H9 (cell line): ENCODE measurements at regions not wholly inside any gene's neighbourhood (a gene's known extent, or its start where the extent isn't known, plus 50 kb on each side); places are given as distances from the start of the nearest gene placed in this dataset.

Experiments used
- DNase-seq: peaks from one replicate; pipeline ENCODE4 v3.0.0-alpha.2; 2017
- H2AFZ ChIP-seq: one replicate; pipeline ENCODE4 v1.6.1; 2013; ENCODE audit warnings: mild to moderate bottlenecking, low read length, control low read depth, moderate library complexity
- H2AK5ac ChIP-seq: 2 replicates; pipeline ENCODE4 v1.6.1; 2013; ENCODE audit warnings: low read length, control low read depth, mixed read lengths; ENCODE audit not compliant: insufficient read length
- H2BK120ac ChIP-seq: one replicate; pipeline ENCODE4 v1.6.1; 2013; ENCODE audit warnings: low read depth, mild to moderate bottlenecking, low read length, control low read depth, inconsistent platforms; ENCODE audit not compliant: poor library complexity, severe bottlenecking
- H2BK12ac ChIP-seq: 2 replicates; pipeline ENCODE4 v1.6.1; 2013; ENCODE audit warnings: low read length, control low read depth, mixed read lengths, low read depth; ENCODE audit not compliant: insufficient read length
- H2BK15ac ChIP-seq: 2 replicates; pipeline ENCODE4 v1.6.1; 2013; ENCODE audit warnings: low read depth, low read length, control low read depth
- H2BK20ac ChIP-seq: one replicate; pipeline ENCODE4 v1.6.1; 2013; ENCODE audit warnings: low read depth, mild to moderate bottlenecking, low read length, control low read depth, inconsistent platforms; ENCODE audit not compliant: poor library complexity, severe bottlenecking
- H2BK5ac ChIP-seq: 2 replicates; pipeline ENCODE4 v1.6.1; 2013; ENCODE audit warnings: low read length, control low read depth, mixed read lengths; ENCODE audit not compliant: insufficient read length
- H3K14ac ChIP-seq: 2 replicates; pipeline ENCODE4 v1.6.1; 2013; ENCODE audit warnings: low read length, control low read depth; ENCODE audit not compliant: insufficient read depth
- H3K18ac ChIP-seq: 2 replicates; pipeline ENCODE4 v1.6.1; 2013; ENCODE audit warnings: low read depth, mild to moderate bottlenecking, mixed read lengths, low read length, control low read depth; ENCODE audit not compliant: insufficient read length
- H3K23ac ChIP-seq: 2 replicates; pipeline ENCODE4 v1.6.1; 2013; ENCODE audit warnings: low read length, control low read depth, mixed read lengths, low read depth; ENCODE audit not compliant: insufficient read length
- H3K23me2 ChIP-seq: 2 replicates; pipeline ENCODE4 v1.6.1; 2013; ENCODE audit warnings: low read depth, mild to moderate bottlenecking, mixed read lengths, low read length, control low read depth; ENCODE audit not compliant: insufficient read length, poor library complexity, severe bottlenecking
- H3K27ac ChIP-seq: 2 replicates; pipeline ENCODE4 v1.5.1; 2013; ENCODE audit warnings: low read length, control low read depth, mixed read lengths, low read depth; ENCODE audit not compliant: insufficient read length
- H3K27me3 ChIP-seq: 2 replicates; pipeline ENCODE4 v1.6.1; 2013; ENCODE audit warnings: low read length, control low read depth, inconsistent platforms; ENCODE audit not compliant: insufficient read depth
- H3K4ac ChIP-seq: 2 replicates; pipeline ENCODE4 v1.6.1; 2013; ENCODE audit warnings: low read depth, mild to moderate bottlenecking, control low read depth, inconsistent platforms, low read length, moderate library complexity
- H3K4me1 ChIP-seq: 2 replicates; pipeline ENCODE4 v1.6.1; 2013; ENCODE audit warnings: low read length, control low read depth, inconsistent platforms; ENCODE audit not compliant: insufficient read depth
- H3K4me2 ChIP-seq: 2 replicates; pipeline ENCODE4 v1.6.1; 2013; ENCODE audit warnings: low read length, control low read depth, mixed read lengths; ENCODE audit not compliant: insufficient read length, insufficient read depth
- H3K56ac ChIP-seq: 2 replicates; pipeline ENCODE4 v1.6.1; 2013; ENCODE audit warnings: low read depth, mild to moderate bottlenecking, mixed read lengths, low read length, control low read depth; ENCODE audit not compliant: insufficient read length
- H3K79me1 ChIP-seq: 2 replicates; pipeline ENCODE4 v1.6.1; 2013; ENCODE audit warnings: low read depth, mild to moderate bottlenecking, moderate library complexity, low read length, control low read depth, inconsistent platforms; ENCODE audit not compliant: insufficient read depth, poor library complexity, severe bottlenecking
- H3K79me2 ChIP-seq: 2 replicates; pipeline ENCODE4 v1.6.1; 2013; ENCODE audit warnings: low read length, control low read depth, inconsistent platforms; ENCODE audit not compliant: insufficient read depth
- H3K9ac ChIP-seq: 2 replicates; pipeline ENCODE4 v1.6.1; 2013; ENCODE audit warnings: low read length, control low read depth, mixed read lengths; ENCODE audit not compliant: insufficient read length; ENCODE audit errors: extremely low read depth
- H3K9me3 ChIP-seq: one replicate; pipeline ENCODE4 v1.6.1; 2013; ENCODE audit warnings: low read depth, low read length, inconsistent platforms; ENCODE audit not compliant: control insufficient read depth
- H3T11ph ChIP-seq: one replicate; pipeline ENCODE4 v1.6.1; 2013; ENCODE audit warnings: mild to moderate bottlenecking, low read length, control low read depth, inconsistent platforms
- H4K20me1 ChIP-seq: one replicate; pipeline ENCODE4 v1.6.1; 2013; ENCODE audit not compliant: control insufficient read depth, insufficient read length, insufficient read depth
- H4K5ac ChIP-seq: 2 replicates; pipeline ENCODE4 v1.6.1; 2013; ENCODE audit warnings: low read depth, mild to moderate bottlenecking, mixed read lengths, low read length, control low read depth; ENCODE audit not compliant: insufficient read length
- H4K8ac ChIP-seq: replicated peaks from 2 replicates; pipeline ENCODE4 v1.6.1; 2013; ENCODE audit warnings: low read length, control low read depth, mixed read lengths, low read depth; ENCODE audit not compliant: insufficient read length
- H4K91ac ChIP-seq: 2 replicates; pipeline ENCODE4 v1.6.1; 2013; ENCODE audit warnings: low read depth, mild to moderate bottlenecking, moderate library complexity, mixed read lengths, low read length, control low read depth; ENCODE audit not compliant: insufficient read length
- H3K27ac Mint-ChIP-seq, 3 experiments: 2 replicates in 2 of 3; 3 replicates in 1 of 3; pipeline ENCODE4 v1.8.0; 2020 to 2021; ENCODE audit warnings: mixed read lengths in 3 of 3, mild to moderate bottlenecking in 1 of 3, moderate library complexity in 1 of 3
- H3K27me3 Mint-ChIP-seq: 2 replicates; pipeline ENCODE4 v1.8.0; 2021; ENCODE audit warnings: low read depth, mild to moderate bottlenecking, moderate library complexity, mixed read lengths
- H3K36me3 Mint-ChIP-seq, 3 experiments: 2 replicates in 2 of 3; 3 replicates in 1 of 3; pipeline ENCODE4 v1.8.0; 2020 to 2021; ENCODE audit warnings: low read depth in 3 of 3, mixed read lengths in 3 of 3; ENCODE audit not compliant: insufficient read depth in 1 of 3
- H3K4me1 Mint-ChIP-seq, 2 experiments: 2 replicates each; pipeline ENCODE4 v1.8.0; 2020; ENCODE audit warnings: mixed read lengths in 2 of 2
- H3K4me3 Mint-ChIP-seq, 2 experiments: 2 replicates in 1 of 2; 3 replicates in 1 of 2; pipeline ENCODE4 v1.8.0; 2020 to 2021; ENCODE audit warnings: mild to moderate bottlenecking in 2 of 2, mixed read lengths in 2 of 2, moderate library complexity in 1 of 2
- H3K9me3 Mint-ChIP-seq, 2 experiments: 2 replicates in 1 of 2; 3 replicates in 1 of 2; pipeline ENCODE4 v1.8.0; 2020; ENCODE audit warnings: mild to moderate bottlenecking in 2 of 2, mixed read lengths in 2 of 2, moderate library complexity in 1 of 2
- WGBS: extraction: QIAGEN DNeasy Blood & Tissue Kit; methylation state at CpG from one replicate; pipeline ENCODE4 v1.1.7; 2013; ENCODE audit warnings: missing lambda C conversion rate, low lambda C conversion rate, mixed read lengths; ENCODE audit not compliant: insufficient read length; ENCODE audit errors: extremely low coverage; 5-methylcytosine and 5-hydroxymethylcytosine counted together
- TF ChIP-seq, protein P1 (sequence below): fragments of 200-600 bp; sonication (generic); conservative IDR thresholded peaks from 3 replicates; pipeline ENCODE4 v1.8.0; 2021; ENCODE audit warnings: antibody characterized with exemption, mild to moderate bottlenecking

DNA sequence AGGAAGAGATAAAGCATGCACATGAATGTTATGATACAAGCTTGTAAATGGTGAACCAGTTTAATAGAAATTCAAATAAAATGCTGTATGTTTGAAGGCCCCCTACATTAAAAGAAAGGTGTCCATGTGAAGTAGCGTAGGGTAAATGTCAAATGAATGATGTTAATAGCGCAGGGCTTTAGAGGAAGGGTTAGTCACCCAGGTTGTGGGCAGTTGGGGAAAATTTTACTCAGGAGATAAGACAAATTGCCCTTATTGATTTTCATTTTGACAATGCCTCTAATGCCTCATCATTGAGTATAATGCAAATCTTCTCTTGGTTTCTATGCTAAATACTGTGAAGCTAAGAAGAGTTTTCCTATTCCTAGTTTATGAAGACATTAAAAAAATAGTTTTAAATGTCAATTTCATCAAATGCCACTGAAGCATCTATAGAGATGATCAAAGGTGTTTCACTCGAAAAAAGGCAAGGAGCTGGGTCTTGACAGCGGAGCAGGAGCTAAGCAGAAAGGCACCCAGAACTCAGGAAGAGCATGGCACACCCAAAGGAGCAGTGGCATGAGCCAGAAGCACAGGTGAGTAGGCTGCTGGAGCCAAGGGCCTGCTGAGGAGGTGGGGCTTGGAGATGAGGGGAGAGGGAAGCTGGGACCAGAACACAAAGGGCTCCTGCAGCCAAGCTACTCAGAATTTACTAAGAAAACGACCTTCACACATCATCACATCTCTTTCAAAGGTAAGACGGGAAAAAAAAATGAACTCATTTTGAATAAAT, 129.3 kb upstream of the ACKR3 start:
- H3K4me3 Mint-ChIP-seq: no peak overlapping the region
- H2BK5ac ChIP-seq: no peak overlapping the region
- no peaks in the 10 kb centered on the region for H3K27me3 ChIP-seq
- no peak overlapping the region for H2BK12ac ChIP-seq
- H3K9ac ChIP-seq: no peak overlapping the region
- no peak overlapping the region for H3K4ac ChIP-seq
- no peaks in the 10 kb centered on the region for H4K20me1 ChIP-seq
- H2AK5ac ChIP-seq: no peak overlapping the region
- no peak overlapping the region for H3K23ac ChIP-seq
- no peak overlapping the region for H2BK120ac ChIP-seq
- peaks cover 4 to 9% of the 10 kb centered on the region in 2 experiments; a peak in 3 of 4 replicates for H3K4me1 Mint-ChIP-seq
- H4K5ac ChIP-seq: no peak overlapping the region
- H3K9me3 ChIP-seq: no peaks in the 10 kb centered on the region
- no peaks in the 10 kb centered on the region; a peak in 4 of 7 replicates for H3K36me3 Mint-ChIP-seq
- H3K18ac ChIP-seq: no peak overlapping the region
- no peak overlapping the region for H3K14ac ChIP-seq
- H2BK15ac ChIP-seq: no peak overlapping the region
- no peak for DNase-seq
- TF ChIP-seq, protein P1, sequence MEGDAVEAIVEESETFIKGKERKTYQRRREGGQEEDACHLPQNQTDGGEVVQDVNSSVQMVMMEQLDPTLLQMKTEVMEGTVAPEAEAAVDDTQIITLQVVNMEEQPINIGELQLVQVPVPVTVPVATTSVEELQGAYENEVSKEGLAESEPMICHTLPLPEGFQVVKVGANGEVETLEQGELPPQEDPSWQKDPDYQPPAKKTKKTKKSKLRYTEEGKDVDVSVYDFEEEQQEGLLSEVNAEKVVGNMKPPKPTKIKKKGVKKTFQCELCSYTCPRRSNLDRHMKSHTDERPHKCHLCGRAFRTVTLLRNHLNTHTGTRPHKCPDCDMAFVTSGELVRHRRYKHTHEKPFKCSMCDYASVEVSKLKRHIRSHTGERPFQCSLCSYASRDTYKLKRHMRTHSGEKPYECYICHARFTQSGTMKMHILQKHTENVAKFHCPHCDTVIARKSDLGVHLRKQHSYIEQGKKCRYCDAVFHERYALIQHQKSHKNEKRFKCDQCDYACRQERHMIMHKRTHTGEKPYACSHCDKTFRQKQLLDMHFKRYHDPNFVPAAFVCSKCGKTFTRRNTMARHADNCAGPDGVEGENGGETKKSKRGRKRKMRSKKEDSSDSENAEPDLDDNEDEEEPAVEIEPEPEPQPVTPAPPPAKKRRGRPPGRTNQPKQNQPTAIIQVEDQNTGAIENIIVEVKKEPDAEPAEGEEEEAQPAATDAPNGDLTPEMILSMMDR: no peak
- H3K27me3 Mint-ChIP-seq: no peaks in the 10 kb centered on the region
- H2AFZ ChIP-seq: no peak overlapping the region
- peak overlapping the region in 1 of 3 experiments; percentile 38; a peak in 2 of 7 replicates for H3K27ac Mint-ChIP-seq
- H3K27ac ChIP-seq: no peak overlapping the region
- no peak overlapping the region for H3T11ph ChIP-seq
- no peaks in the 10 kb centered on the region for H3K4me1 ChIP-seq
- no peaks in the 10 kb centered on the region for H3K79me1 ChIP-seq
- no peaks in the 10 kb centered on the region for H3K23me2 ChIP-seq
- H3K56ac ChIP-seq: no peak overlapping the region
- no peak overlapping the region for H2BK20ac ChIP-seq
- peaks cover 9 to 10% of the 10 kb centered on the region in 2 experiments; a peak in 4 of 5 replicates for H3K9me3 Mint-ChIP-seq
- H3K4me2 ChIP-seq: no peak overlapping the region
- WGBS: no CpG with 5 or more reads among the region's 6 CpGs
- H3K79me2 ChIP-seq: no peaks in the 10 kb centered on the region
- no peak overlapping the region for H4K8ac ChIP-seq
- H4K91ac ChIP-seq: no peak overlapping the region
